ENCODE measurements at regions not wholly inside any gene's neighbourhood (a gene's known extent, or its start where the extent isn't known, plus 50 kb on each side); places are given as distances from the start of the nearest gene placed in this dataset.

DNA sequence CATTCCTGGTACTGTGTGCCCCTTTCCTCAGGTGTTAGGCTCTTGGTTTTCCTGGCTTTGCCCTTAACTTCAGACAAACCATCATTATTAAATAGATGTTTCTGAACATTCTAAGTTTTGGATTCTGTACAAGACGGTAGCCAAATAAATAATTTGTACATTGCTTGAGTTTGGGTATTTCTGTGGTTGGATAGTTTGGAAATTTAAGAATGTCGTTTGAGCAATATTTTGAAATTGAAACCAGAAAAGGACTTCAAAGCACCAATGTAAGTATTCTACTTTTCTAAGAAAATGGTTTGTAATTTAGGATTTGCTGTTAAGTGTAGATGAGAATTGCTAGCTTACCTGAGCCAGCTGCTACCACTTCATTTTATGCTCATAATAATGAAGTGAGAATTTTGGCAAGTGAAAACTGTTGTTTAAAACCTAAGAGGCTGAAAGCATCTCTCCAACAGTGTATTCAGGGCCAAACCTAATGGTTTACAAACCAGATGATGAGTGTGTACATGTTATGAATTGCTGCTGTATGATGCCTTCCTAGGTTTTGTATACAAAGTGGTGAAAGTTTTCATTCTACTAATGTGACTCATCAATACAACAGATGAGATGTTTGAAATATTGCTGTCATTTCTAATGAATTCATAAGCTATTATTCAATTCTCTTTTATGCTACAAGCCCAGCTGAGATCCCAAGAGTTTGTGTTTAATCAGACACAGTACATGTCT is 181.5 kb upstream of the PRKD1 start:
- H3K9ac ChIP-seq = no peak overlapping the region
- Mint-ChIP-seq H3K4me1 (no peaks in the 10 kb centered on the region), H3K4me3 (no peak overlapping the region), H3K27me3 (ENCODE audit: insufficient read depth, low read depth) (no peaks in the 10 kb centered on the region), H3K9me3 (peaks cover 8% of the 10 kb centered on the region), H3K36me3 (no peaks in the 10 kb centered on the region), H3K27ac (no peak overlapping the region)
- H4K20me1 ChIP-seq (ENCODE audit: low read depth) = no peaks in the 10 kb centered on the region
- H3K4me2 ChIP-seq = no peak overlapping the region
- H2AFZ ChIP-seq (replicated peaks) = no peak overlapping the region
- no peaks in the 10 kb centered on the region for H3K36me3 ChIP-seq
- no peaks in the 10 kb centered on the region for H3K4me1 ChIP-seq
- H3K4me3 ChIP-seq = no peak overlapping the region
- H3K27me3 ChIP-seq = no peaks in the 10 kb centered on the region
- no peaks in the 10 kb centered on the region for H3K9me3 ChIP-seq (ENCODE audit: low read depth)
- no peak for DNase-seq (ENCODE audit: low spot score)
- no peak overlapping the region for H3K27ac ChIP-seq
- TF ChIP-seq EZH2phosphoT487 (IDR thresholded peaks at IDR 0.05) (no peak), EZH2 (IDR thresholded peaks at IDR 0.05) (no peak)
- TF ChIP-seq, protein P1, sequence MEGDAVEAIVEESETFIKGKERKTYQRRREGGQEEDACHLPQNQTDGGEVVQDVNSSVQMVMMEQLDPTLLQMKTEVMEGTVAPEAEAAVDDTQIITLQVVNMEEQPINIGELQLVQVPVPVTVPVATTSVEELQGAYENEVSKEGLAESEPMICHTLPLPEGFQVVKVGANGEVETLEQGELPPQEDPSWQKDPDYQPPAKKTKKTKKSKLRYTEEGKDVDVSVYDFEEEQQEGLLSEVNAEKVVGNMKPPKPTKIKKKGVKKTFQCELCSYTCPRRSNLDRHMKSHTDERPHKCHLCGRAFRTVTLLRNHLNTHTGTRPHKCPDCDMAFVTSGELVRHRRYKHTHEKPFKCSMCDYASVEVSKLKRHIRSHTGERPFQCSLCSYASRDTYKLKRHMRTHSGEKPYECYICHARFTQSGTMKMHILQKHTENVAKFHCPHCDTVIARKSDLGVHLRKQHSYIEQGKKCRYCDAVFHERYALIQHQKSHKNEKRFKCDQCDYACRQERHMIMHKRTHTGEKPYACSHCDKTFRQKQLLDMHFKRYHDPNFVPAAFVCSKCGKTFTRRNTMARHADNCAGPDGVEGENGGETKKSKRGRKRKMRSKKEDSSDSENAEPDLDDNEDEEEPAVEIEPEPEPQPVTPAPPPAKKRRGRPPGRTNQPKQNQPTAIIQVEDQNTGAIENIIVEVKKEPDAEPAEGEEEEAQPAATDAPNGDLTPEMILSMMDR (IDR thresholded peaks at IDR 0.05) = no peak
- H3K79me2 ChIP-seq (ENCODE audit: low read depth) = no peaks in the 10 kb centered on the region
- H3F3A ChIP-seq (ENCODE audit: low read depth) = no peaks in the 10 kb centered on the region

DNA sequence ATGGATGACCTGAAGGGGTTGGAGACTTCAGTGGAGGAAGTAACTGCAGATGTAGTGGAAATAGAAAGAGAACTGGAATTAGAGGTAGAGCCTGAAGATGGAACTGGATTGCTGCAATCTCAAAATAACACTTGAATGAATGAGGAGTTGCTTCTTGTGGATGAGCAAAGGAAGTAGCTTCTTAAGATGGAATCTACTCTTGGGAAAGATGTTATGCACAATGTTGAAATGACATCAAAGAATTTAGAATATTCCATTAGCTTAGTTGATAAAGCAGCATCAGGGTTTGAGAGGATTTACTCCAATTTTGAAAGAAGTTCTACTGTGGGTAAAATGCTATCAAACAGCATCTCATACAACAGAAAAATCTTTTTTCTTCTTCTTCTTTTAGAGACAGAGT is 186.4 kb upstream of the PRKD1 start:
- peaks cover 14% of the 10 kb centered on the region for H3K4me1 ChIP-seq
- no peak for DNase-seq (ENCODE audit: low spot score)
- H3K9ac ChIP-seq = no peak overlapping the region
- no peak overlapping the region for H3K27ac Mint-ChIP-seq
- H2AFZ ChIP-seq (replicated peaks) = no peak overlapping the region
- H3K36me3 Mint-ChIP-seq = no peaks in the 10 kb centered on the region
- H3K9me3 ChIP-seq (ENCODE audit: low read depth) = no peaks in the 10 kb centered on the region
- H3K4me3 ChIP-seq = no peak overlapping the region
- H3K27me3 Mint-ChIP-seq (ENCODE audit: insufficient read depth, low read depth) = no peaks in the 10 kb centered on the region
- no peaks in the 10 kb centered on the region for H3K79me2 ChIP-seq (ENCODE audit: low read depth)
- TF ChIP-seq, protein P1 (IDR thresholded peaks at IDR 0.05) = no peak
- TF ChIP-seq EZH2phosphoT487 (IDR thresholded peaks at IDR 0.05) = no peak
- no peak for TF ChIP-seq EZH2 (IDR thresholded peaks at IDR 0.05)
- no peak overlapping the region for H3K4me2 ChIP-seq
- no peaks in the 10 kb centered on the region for H3K36me3 ChIP-seq
- no peak overlapping the region for H3K4me3 Mint-ChIP-seq
- no peak overlapping the region for H3K27ac ChIP-seq
- H4K20me1 ChIP-seq (ENCODE audit: low read depth) = no peaks in the 10 kb centered on the region
- H3F3A ChIP-seq (ENCODE audit: low read depth) = no peaks in the 10 kb centered on the region
- H3K9me3 Mint-ChIP-seq = no peaks in the 10 kb centered on the region
- H3K4me1 Mint-ChIP-seq = peaks cover 6% of the 10 kb centered on the region
- H3K27me3 ChIP-seq = no peaks in the 10 kb centered on the region

DNA sequence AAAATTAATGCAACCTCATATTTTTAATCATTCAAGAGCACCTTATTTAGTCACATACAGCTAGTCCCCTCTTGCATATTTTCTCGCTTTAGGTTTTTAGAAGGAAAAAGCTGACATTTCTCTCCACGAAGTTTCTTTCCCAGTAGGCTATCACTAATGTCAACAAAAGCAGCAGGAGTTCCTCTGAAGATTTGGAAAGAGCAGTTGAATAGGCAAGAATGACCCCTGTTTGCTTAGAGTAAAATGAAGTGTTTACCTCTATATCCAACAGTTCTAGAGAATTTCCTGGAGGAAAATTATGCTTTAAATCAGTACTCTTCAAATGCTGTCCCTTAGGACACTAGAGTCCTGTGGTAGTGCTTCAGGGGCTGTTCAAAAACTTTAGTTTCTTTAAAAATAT is 188.1 kb upstream of the PRKD1 start:
- H3K36me3 Mint-ChIP-seq = no peaks in the 10 kb centered on the region
- TF ChIP-seq EZH2 (IDR thresholded peaks at IDR 0.05) (no peak), EZH2phosphoT487 (IDR thresholded peaks at IDR 0.05) (no peak)
- TF ChIP-seq, protein P1 (IDR thresholded peaks at IDR 0.05) = no peak
- Histone ChIP-seq H2AFZ (replicated peaks) (no peak overlapping the region), H3K36me3 (no peaks in the 10 kb centered on the region), H4K20me1 (ENCODE audit: low read depth) (no peaks in the 10 kb centered on the region), H3K9me3 (ENCODE audit: low read depth) (no peaks in the 10 kb centered on the region), H3K4me1 (peaks cover 14% of the 10 kb centered on the region), H3K9ac (no peak overlapping the region), H3K27ac (no peak overlapping the region), H3F3A (ENCODE audit: low read depth) (no peaks in the 10 kb centered on the region), H3K79me2 (ENCODE audit: low read depth) (no peaks in the 10 kb centered on the region), H3K4me3 (no peak overlapping the region), H3K27me3 (no peaks in the 10 kb centered on the region), H3K4me2 (peak overlapping the region; percentile 43)
- no peaks in the 10 kb centered on the region for H3K27me3 Mint-ChIP-seq (ENCODE audit: insufficient read depth, low read depth)
- no peak overlapping the region for H3K4me3 Mint-ChIP-seq
- no peaks in the 10 kb centered on the region for H3K9me3 Mint-ChIP-seq
- peaks cover 6% of the 10 kb centered on the region for H3K4me1 Mint-ChIP-seq
- no peak overlapping the region for H3K27ac Mint-ChIP-seq
- DNase-seq (ENCODE audit: low spot score) = peak; percentile 49

Data from neural progenitor cell (in vitro differentiated cells).